K562 (cell line): ENCODE measurements at regions not wholly inside any gene's neighbourhood (a gene's known extent, or its start where the extent isn't known, plus 50 kb on each side); places are given as distances from the start of the nearest gene placed in this dataset.

Experiments used
- AFF4 ChIP-seq: sonication (generic); formaldehyde crosslinking; IDR thresholded peaks from 2 replicates; pipeline ENCODE4 v1.8.0; 2023; ENCODE audit warnings: mild to moderate bottlenecking, missing genetic modification reagents
- CTCF ChIP-seq, 3 experiments: IDR thresholded peaks in 2 of 3; conservative IDR thresholded peaks in 1 of 3; 2 replicates each; pipeline ENCODE4 v1.5.1; 2011 to 2012; ENCODE audit warnings: low read length in 3 of 3, mild to moderate bottlenecking in 3 of 3, control low read depth in 2 of 3, improper control_type of control experiment in 1 of 3, inconsistent platforms in 1 of 3, low read depth in 1 of 3, mixed read lengths in 1 of 3, moderate library complexity in 1 of 3; ENCODE audit not compliant: insufficient read depth in 2 of 3
- E2F4 ChIP-seq: sonication (generic); formaldehyde crosslinking; IDR thresholded peaks from 2 replicates; pipeline ENCODE4 v1.8.0; 2022; ENCODE audit warnings: mild to moderate bottlenecking, low read depth, missing genetic modification reagents
- NCOA1 ChIP-seq: fragments of 450-650 bp; IDR thresholded peaks from 2 replicates; pipeline ENCODE4 v1.6.1; 2016; ENCODE audit warnings: low read depth
- POLR2A ChIP-seq: fragments of 450-650 bp; conservative IDR thresholded peaks from 2 replicates; pipeline ENCODE4 v1.6.1; 2016
- POLR2B ChIP-seq: fragments of 450-650 bp; IDR thresholded peaks from 2 replicates; pipeline ENCODE4 v1.6.1; 2018; ENCODE audit warnings: low read depth; ENCODE audit not compliant: partially characterized antibody
- POU5F1 ChIP-seq: fragments of 150-350 bp; IDR thresholded peaks from 2 replicates; pipeline ENCODE4 v1.6.1; 2014; ENCODE audit warnings: borderline replicate concordance, low read length, low read depth, mild to moderate bottlenecking; ENCODE audit not compliant: partially characterized antibody
- RBFOX2 ChIP-seq: fragments of 200-400 bp; formaldehyde crosslinking; IDR thresholded peaks from 2 replicates; pipeline ENCODE4 v1.6.1; 2017; ENCODE audit warnings: low read depth, mild to moderate bottlenecking, low read length, moderate library complexity
- TRIM28 ChIP-seq: fragments of 450-650 bp; IDR thresholded peaks from 2 replicates; pipeline ENCODE4 v1.6.1; 2017
- YY1 ChIP-seq, 3 experiments: IDR thresholded peaks; 2 replicates each; pipeline ENCODE4 v1.6.1; 2011; ENCODE audit warnings: low read length in 2 of 3, mild to moderate bottlenecking in 2 of 3, moderate library complexity in 2 of 3, borderline replicate concordance in 1 of 3, control low read depth in 1 of 3, low read depth in 1 of 3; ENCODE audit not compliant: insufficient read depth in 3 of 3, insufficient replicate concordance in 2 of 3, control insufficient read depth in 1 of 3, insufficient read length in 1 of 3; ENCODE audit errors: extremely low read depth in 1 of 3
- ZFP30 ChIP-seq: fragments of 250-450 bp; sonication (Bioruptor Pico); IDR thresholded peaks from 2 replicates; pipeline ENCODE4 v1.8.0; 2022; ENCODE audit warnings: moderate library complexity, mild to moderate bottlenecking, inconsistent platforms, borderline replicate concordance
- TF ChIP-seq, protein P1 (sequence below), 2 experiments: IDR thresholded peaks in 1 of 2; conservative IDR thresholded peaks in 1 of 2; 2 replicates each; pipeline ENCODE4 v1.6.1; 2016; ENCODE audit warnings: low read depth in 2 of 2, mild to moderate bottlenecking in 1 of 2, missing compliant biosample characterization in 1 of 2, missing genetic modification characterization in 1 of 2, moderate library complexity in 1 of 2

GRCh38 chr1:108314815-108315214 lies 70.9 kb upstream of the NBPF4 start:
- TF ChIP-seq ZFP30 (CRISPR knock-in tag) = no peak
- TF ChIP-seq AFF4 (CRISPR knock-in tag) = no peak
- no peak for TF ChIP-seq CTCF (IDR thresholded peaks at IDR 0.05 in 2 of 3, conservative IDR thresholded peaks at IDR 0.05 in 1 of 3; ENCODE audit: insufficient read depth in 2 of 3, low read depth in 1 of 3, low read length in 3 of 3)
- TF ChIP-seq POU5F1 = no peak
- TF ChIP-seq, protein P1, sequence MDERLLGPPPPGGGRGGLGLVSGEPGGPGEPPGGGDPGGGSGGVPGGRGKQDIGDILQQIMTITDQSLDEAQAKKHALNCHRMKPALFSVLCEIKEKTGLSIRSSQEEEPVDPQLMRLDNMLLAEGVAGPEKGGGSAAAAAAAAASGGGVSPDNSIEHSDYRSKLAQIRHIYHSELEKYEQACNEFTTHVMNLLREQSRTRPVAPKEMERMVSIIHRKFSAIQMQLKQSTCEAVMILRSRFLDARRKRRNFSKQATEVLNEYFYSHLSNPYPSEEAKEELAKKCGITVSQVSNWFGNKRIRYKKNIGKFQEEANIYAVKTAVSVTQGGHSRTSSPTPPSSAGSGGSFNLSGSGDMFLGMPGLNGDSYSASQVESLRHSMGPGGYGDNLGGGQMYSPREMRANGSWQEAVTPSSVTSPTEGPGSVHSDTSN (CRISPR knock-in tag; IDR thresholded peaks at IDR 0.05; ENCODE audit: low read depth) = no peak
- TF ChIP-seq, protein P1 (tag; conservative IDR thresholded peaks at IDR 0.05; ENCODE audit: low read depth) = no peak
- TF ChIP-seq TRIM28 = no peak
- no peak for TF ChIP-seq NCOA1
- no peak for TF ChIP-seq E2F4
- TF ChIP-seq YY1 (IDR thresholded peaks at IDR 0.05; ENCODE audit: borderline replicate concordance in 1 of 3, control insufficient read depth in 1 of 3, extremely low read depth in 1 of 3, insufficient read depth in 3 of 3, insufficient read length in 1 of 3, insufficient replicate concordance in 2 of 3, low read depth in 1 of 3, low read length in 2 of 3) = no peak
- no peak for TF ChIP-seq POLR2A
- no peak for TF ChIP-seq POLR2B
- TF ChIP-seq RBFOX2 = no peak
